GM21529 (cell line): ENCODE measurements at regions not wholly inside any gene's neighbourhood (a gene's known extent, or its start where the extent isn't known, plus 50 kb on each side); places are given as distances from the start of the nearest gene placed in this dataset.

Experiments used
- ATAC-seq: cut with Tn5 transposase; IDR thresholded peaks from one replicate; pipeline ENCODE4 v1.9.1; 2021; ENCODE audit not compliant: unreplicated experiment

DNA sequence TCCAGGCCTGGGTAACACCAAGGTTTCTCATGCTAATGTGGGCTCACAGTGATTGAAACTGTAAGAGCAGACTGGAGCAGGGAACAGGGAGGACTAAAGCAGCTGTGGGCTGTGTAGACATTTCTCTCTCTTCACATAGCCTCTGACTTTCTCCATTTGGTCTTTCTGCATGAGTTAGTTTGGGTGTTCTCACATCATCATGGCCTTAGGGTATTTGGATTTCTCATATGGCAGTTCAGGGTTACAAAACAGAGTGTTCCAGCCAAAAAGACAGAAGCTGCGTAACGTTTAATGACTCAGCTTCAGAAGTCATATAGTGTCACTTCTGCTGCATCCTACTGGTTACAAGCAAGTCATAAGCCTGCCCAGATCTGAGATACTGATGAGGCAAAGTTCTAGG is 52.0 kb upstream of the OSBPL8 start:
- ATAC-seq, result no peak

DNA sequence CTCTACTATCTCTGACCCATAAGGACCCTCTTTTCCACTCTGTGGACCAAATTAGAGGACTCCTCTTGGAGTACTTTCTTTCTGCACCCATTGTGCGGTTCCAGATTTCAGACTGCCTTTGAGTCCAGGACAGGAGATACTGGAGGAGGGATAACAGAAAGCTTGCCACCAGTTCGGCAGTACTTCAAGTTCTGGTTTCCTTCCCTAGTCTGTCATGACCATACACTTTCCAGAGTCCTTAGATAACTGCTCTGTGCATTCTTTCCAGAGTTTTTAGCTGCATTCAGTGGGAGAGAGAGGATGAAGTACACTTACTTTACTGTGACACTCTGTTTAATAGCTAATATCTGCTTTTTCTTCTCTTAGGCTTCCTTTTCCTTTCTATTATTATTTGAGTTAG is 54.8 kb upstream of the OSBPL8 start:
- no peak for ATAC-seq

DNA sequence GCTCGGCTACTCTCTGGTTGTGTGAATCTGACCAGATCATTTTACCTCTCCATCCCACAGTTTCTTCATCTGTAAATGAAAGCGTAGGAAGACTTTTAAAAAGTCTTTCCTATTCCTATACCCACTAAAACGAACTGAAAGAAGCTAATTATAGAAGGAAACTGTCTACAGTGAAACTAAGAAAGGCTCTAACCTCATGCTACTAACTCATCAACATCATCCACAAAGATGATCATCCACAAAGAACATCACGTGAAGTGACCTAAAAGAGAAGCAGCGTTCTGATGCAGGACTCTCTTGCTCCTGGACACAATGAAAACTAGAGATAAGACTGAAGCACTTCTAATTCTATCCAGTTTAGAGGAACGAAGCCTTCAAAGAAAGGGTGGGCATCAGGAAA is 58.5 kb upstream of the OSBPL8 start:
- ATAC-seq, result peak; percentile 50

DNA sequence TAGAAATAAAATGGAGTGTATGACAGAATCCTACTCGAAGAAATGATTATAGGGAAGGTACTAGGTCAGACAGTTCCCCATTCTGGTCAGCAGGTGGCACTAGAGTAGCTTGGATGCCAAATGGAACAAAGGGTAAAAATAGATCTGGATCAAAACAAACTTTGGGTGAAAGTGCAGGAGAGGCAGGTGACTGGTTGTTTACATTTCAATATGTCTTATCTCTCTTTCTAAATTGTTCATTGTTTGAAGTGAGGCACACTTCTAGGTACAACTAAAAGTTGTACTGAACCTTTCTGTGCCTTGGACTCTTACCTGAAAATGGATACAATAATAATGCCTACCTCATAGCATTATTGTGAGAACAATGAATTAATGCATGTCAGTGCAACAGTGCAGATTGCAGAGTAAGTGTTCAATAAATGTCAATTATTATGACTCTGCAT is 62.0 kb upstream of the OSBPL8 start:
- ATAC-seq, result peak; percentile 81

DNA sequence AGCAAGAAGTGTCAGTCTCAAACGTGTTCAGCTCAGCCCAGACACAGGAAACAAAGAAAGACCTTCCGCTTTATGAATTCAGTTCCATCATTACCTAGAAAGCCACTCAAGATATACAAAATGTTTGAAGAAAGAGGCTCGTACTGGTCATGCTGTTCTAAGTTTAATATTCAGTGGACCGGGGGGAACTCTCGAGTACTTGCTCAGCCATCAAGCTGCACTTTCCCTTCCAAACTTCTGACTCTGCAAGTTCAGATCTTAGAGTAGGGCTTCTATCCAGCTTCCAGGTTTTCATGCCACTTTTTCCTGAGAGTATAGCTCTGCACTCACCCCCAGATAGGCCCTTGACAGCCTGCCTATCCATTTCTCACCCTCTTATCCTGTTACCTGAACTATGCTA is 62.8 kb upstream of the OSBPL8 start:
- no peak for ATAC-seq

DNA sequence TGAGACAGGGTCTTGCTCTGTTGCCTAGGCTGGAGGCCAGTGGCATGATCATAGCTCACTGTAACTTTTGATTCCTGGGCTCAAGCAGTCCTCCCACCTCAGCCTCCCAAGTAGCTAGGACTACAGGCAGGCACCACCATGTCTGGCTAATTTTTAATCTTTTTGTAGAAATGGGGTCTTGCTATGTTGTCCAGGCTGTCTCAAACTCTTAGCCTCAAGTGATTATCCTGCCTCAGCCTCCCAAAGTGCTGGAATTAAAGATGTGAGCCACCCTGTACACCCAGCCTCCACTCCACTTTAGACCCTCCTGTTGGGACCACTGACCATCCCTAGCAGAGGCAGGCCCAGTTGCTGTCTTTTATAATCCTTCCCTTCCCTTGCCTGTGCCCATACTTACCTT is 63.3 kb upstream of the OSBPL8 start:
- ATAC-seq, result no peak

DNA sequence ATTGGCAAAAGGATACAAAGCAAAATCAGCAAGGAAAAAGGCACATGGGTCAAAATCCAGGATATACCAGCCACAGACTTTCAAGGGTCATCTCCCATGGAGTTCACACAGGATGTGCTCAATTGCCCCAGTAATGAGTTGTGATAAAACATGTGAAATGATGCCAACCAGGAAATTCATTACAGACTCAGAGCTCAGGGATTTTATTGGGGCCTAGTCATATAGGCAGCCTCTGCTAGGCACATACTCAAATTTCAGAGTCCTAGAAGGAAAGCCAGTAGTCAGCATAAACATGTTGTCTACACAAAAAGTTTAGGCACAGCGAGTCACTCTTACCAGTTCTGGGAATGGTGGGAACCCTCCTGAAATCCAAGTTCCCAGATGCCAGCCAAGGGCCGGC is 64.4 kb upstream of the OSBPL8 start:
- ATAC-seq, result no peak

DNA sequence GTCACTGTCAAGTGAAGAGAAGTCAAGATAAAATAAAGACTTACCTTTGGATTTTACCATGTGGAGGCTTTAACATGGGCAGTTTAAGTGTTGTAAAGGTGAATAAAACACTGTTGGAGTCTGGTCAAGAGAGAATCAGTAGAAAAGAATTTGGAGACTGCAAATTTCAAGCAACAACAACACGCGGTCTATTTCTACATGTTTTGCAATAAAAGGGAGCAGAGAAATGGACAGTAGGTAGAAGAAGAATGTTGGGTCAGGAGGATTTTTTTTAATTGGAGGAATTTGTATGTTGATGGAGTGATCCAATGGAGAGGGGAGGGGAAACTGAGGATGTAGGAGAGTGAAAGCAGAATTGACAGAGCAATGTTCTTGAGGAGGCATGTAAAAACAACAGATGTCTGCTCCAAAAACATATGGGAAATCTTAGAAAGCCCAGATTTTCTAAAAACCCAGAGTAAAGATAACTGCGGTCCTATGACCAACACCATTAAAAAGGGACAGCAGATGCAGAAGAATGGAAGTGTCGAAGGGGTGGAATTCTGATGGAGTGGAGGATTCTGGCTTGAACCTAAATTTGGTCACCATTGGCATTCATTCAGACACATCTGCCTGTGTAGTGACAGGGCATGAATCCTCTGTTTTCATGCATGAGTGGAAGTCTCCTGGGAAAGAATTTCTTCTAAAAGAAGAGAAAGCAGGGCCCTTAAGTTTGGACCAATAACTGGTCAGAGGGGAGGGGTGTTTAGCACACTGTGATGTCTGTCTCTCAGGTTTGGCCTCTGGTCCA is 68.0 kb upstream of the OSBPL8 start:
- ATAC-seq, result no peak

DNA sequence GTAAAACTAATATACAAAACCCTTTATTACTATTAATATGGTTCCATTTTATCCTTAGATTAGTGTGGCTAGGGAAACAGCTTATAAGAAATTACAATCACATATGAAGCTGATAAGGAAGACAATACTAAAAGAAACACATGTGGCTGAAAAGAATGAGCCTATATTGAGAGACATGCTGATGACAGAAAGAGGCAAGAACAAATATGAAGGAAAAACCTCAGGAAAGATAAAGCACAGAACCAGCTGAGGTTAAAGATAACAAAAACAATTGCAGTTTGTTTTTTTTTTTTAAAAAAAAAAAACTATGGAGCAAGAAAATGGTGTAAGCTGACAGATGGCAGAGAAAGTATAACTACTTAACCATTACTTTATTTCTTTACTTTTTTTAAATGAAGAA is 69.2 kb upstream of the OSBPL8 start:
- no peak for ATAC-seq

DNA sequence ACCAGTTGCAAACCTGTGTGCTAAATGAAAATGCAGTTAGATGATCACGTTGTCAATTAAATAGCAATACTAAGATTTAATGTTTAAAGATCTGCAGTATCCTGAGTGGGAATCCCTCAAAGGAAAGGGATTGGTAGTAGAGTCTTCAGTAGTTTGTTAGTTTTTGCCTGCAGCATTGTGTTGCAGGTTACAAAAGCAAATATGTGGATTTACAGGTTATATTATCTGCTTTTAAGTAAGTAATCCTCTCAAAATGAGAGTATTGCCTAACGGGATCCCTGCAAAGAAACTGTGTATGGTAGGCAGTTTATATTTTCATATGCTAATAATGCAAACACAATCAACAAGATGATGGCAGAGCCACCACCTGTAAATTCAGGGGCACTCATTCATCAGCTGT is 72.2 kb upstream of the OSBPL8 start:
- no peak for ATAC-seq

DNA sequence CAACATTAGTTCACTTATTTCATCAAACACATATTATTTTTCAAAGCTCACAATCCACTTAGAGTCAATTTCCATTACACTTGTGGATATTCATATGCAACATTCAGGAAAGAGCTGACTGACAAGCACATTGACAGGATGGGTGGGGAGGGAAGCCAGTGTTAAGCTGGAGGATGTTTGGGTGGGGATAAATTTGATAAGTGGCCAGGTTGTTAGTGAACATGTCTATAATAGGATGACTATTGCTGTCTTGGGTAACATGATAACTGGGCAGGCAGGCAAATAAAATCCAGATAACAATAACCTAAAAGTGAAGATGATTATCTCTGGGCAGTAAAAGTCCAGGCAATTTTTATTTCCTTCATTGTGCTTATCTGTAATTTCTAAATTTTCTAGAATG is 73.8 kb upstream of the OSBPL8 start:
- no peak for ATAC-seq

DNA sequence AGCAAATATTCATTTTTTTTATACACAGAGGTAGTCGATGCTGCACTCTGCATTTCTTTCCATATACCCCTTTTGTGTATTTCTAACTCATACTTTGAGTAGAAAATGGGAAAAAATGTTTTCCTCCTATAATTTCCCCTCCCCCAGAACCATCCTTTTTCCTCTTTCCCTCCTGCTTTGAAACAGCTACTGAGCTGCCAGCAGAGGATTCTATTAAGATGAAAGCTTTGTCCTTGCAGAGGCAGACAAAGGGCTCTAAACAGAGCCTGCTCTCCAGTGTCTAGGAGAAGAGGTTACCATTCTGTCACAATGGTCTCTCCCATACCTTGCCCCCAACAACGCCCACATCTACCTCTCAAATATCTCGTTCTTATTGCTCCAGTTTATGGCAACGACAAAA is 74.6 kb upstream of the OSBPL8 start:
- no peak for ATAC-seq

DNA sequence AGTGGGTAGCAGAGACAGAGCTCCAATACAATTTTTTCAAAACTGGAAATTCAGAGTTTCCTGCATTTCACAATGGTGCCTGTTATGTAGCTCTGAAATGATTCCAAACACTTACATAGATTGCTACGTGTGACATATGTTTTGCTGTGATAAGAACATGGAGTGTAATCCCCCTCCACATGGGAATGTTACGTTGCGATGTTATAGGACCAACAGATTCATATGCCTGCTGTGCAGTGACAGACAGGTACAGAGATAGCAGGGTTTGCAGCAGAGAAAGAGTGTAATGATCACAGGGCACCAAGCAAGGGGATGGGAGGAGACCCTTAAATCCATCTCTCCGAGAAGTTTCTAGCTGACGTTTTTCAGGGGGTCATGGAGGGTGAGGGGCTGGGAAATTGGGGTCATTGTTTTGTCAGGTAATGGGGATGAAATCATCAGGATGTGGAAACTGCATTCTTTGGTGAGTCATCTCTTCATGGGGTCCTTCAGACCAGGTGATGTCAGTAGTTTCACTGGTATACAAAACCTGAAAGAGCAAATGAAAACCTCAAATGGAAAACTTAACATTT is 76.6 kb upstream of the OSBPL8 start:
- ATAC-seq, result no peak

DNA sequence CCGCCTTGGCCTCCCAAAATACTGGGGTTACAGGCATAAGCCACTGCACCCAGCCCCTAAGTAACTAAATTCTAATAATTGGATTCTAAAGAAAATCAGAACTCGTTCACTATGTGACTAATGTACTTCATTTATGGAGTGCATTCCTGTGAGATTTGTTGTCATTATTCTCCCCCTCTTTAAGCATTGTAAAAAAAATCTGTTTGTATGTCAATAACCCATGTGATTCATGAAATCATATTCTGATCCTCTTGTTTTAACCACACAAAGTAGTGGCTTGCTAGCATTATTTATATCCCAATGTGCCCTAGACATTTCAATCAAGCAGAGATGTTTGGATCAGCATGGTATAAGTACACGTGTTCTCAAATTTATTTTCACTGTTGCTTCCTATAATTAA is 78.2 kb upstream of the OSBPL8 start:
- no peak for ATAC-seq

DNA sequence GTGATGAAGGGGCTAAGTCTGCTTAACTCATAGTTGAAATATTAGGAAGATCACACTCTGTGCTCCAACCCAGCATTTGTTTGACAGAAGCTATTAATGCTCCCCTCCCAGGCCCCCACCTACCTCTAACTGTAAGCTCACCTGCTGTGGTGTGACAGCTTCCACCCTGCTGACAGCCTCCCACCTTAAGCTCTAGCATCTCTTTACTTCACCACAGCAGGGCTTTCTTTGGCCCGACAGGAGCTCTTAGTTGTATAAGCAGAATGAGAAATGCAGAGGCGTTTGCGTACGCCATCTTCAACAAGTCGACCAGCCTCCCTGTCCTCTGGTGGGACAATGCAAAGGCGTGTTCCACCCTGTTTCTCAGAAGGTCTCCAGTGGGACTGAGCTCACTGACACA is 80.1 kb upstream of the OSBPL8 start:
- ATAC-seq, result no peak

DNA sequence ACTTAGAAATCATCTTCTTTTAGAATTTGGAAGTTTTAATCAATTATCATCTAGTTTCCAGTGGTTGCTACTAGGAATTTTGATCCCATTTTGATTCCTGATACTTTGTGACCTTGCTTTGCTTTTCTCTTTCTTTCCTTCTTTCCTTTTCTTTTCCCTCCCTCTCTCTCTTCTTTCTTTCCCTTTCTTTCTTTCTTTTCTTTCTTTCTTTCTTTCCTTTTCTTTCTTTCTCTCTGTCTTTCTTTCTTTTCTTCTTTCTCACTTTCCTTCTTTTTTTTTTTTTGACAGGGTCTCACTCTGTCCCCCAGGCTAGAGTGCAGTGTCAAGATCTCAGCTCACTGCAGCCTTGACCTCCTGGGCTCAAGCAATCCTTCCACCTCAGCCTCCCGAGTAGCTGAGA is 81.5 kb upstream of the OSBPL8 start:
- ATAC-seq, result no peak

DNA sequence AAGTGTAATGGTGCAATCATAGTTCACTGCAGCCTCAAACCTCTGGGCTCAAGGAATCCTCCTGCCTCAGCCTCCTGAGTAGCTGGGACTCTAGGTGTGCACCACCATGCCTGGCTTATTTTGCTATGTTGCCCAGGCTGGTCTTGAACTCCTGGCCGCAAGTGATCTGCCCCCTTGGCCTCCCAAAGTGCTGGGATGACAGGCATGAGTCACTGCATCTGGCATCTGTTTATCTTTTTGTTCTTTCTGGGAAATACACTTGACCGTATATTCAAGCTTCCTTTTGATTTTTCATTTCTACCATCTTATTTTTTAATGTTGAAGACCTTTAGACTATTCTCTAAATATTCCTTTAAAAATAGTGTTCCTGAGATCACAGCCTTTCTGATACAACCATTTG is 82.4 kb upstream of the OSBPL8 start:
- no peak for ATAC-seq

DNA sequence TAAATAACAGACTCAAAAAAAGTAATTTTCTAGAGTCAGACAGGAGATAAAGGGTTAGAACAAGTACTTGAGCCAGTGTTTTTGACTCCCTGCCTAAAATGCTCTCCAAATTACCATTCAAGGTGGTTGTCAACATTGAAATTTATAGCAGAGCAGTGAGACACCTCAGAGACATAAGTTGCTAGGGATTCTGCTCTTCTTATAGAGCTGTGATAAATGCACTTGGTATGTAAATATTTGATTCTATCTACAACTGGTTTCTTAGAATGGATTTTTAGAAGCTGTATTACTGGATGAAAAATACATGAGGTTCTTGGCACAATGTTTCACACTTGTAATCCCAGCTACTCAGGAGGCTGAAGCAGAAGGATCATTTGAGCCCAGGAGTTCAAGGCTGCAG is 83.9 kb upstream of the OSBPL8 start:
- ATAC-seq, result no peak

DNA sequence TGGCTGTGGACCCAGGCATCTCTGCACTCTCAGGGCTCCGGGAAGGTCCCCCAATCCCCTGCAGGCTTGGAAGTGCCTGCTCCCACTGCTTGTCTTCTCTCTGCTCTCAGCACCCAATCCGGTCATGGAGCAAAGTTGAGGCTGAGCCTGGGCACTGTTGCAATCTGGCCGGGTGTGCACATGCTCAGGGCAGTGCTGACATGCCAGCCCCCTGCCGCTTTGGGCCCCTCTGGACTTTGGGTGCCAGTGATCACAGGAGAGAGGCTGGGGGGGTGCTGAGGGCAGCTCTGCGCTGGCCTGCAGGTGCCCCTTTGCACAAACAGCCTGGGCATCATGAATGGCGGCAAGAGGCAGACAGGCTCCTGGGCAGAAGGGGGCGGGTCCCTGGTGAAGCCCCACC is 85.4 kb upstream of the OSBPL8 start:
- ATAC-seq, result no peak

DNA sequence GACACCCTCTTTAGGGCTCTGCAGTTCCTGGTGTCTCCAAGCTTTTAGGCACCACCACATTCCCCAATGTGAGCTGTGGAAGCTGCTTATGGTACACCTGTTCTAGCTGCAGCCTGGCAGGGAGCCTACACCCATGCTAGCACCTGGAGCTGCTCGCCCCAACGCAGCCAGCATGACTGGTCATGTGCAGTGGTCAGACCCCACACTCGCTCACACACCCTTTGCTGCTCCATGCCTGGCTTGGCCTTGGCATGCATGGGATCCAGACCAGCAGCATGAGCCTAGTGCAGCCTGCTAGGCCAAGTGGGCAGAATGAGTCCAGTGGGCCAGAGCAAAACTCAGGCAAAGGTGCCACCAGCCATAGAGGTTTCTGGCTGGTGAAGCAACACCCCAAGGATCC is 86.4 kb upstream of the OSBPL8 start:
- ATAC-seq, result no peak

DNA sequence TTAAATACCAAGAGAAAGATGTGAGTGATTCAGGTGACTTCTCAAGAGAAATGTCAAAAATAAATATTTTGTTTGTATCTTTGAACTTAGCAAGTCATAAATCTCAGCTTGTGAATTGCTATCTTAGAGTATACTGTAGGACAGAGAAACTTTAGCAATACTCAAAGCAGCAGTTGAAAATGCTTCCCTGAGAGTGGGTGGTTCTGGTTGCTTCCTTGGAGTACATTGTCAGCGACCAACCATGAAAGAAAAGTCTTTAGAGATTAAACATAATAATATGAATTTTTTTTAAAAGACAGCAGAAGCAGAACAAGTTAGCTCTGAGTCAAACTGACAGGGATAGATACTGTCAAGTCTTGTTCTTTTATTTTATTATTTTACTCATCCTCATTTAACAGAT is 86.8 kb upstream of the OSBPL8 start:
- no peak for ATAC-seq

DNA sequence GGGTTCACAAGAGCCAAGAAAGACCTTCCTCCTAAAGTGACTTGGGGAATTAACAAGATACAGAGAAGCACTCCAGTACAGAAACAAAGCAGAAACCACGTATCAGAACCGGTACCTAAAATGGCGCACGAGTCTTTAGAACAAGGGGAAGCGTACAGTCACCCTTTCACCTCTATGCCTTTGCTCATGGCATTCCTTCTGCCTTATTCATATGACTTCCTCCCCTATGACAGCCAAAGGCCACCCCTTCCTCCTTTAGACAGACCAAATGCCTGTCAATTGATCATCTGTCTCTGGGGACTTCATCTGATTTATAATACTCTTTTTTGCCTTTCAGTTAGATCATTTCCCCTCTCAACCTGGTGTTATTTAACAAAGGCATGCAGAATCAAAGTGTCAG is 89.5 kb upstream of the OSBPL8 start:
- no peak for ATAC-seq

DNA sequence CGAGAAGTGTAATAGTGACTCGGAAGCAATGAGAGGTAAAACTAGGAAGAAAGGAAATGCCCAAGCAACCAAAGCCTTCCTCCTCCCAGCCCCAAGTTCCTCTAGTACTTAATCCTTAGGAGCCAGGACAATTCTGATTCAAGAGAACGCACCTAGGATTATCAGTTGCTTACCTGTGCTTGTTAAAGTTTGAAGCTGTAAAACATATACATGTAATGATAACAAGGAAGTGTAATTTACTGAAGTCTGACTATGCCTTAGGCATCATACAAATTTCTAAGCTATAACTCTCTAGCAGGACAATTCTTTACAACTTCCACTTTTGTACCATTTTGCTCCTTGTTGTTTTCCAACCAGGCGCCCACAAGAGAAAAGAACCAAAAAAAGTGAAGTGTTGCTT is 92.8 kb upstream of the OSBPL8 start:
- ATAC-seq, result no peak
